ENCODE measurements at regions not wholly inside any gene's neighbourhood (a gene's known extent, or its start where the extent isn't known, plus 50 kb on each side); places are given as distances from the start of the nearest gene placed in this dataset.

GRCh38 chr20:40962733-40963504 is 65.7 kb upstream of the TOP1 start:
- TF ChIP-seq MAX (IDR thresholded peaks at IDR 0.05), result no peak
- no peak for TF ChIP-seq CEBPB (IDR thresholded peaks at IDR 0.05)
- TF ChIP-seq ZBTB7A (IDR thresholded peaks at IDR 0.05; ENCODE audit: low read depth), result no peak
- TF ChIP-seq TCF12 (IDR thresholded peaks at IDR 0.05; ENCODE audit: low read depth), result no peak

Data from Ishikawa (cell line).